Erythroblast (primary cell): ENCODE measurements at regions not wholly inside any gene's neighbourhood (a gene's known extent, or its start where the extent isn't known, plus 50 kb on each side); places are given as distances from the start of the nearest gene placed in this dataset.

Source experiments
- GATA1 ChIP-seq: IDR thresholded peaks from 2 replicates; pipeline ENCODE4 v1.6.1; 2011; ENCODE audit warnings: low read depth, mild to moderate bottlenecking, control low read depth, low read length, moderate library complexity
- POLR2A ChIP-seq: IDR thresholded peaks from 2 replicates; pipeline ENCODE4 v1.6.1; 2011; ENCODE audit warnings: mild to moderate bottlenecking, low read length

DNA sequence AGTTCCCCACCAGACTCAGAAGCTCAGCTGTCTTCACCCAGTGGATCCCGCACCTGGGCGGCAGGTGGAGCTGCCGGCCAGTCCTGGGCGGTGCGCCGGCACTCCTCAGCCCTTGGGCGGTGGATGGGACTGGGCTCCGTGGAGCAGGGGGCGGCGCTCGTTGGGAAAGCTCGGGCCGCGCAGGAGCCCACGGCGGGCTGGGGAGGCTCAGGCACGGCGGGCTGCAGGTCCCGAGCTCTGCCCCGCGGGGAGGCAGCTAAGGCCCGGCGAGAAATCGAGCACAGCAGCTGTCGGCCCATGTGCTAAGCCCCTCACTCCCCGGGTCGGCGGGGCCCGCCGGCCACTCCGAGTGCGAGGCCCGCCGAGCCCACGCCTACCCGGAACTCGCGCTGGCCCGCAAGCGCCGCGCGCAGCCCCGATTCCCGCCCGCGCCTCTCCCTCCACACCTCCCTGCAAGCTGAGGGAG, 560.0 kb downstream of the BRINP1 start:
- TF ChIP-seq POLR2A (no peak), GATA1 (no peak)
